ENCODE measurements at regions not wholly inside any gene's neighbourhood (a gene's known extent, or its start where the extent isn't known, plus 50 kb on each side); places are given as distances from the start of the nearest gene placed in this dataset.
A peak's percentile ranks its signal among the peaks of the same experiment; 100 is the strongest.

GRCh38 chr2:121036226-121036692 lies 248.7 kb downstream of the TFCP2L1 start:
- ATAC-seq (ENCODE audit: low read depth) (no peak), DNase-seq (ENCODE audit: low spot score) (no peak)
- no peaks in the 10 kb centered on the region for H3K9me3 ChIP-seq (ENCODE audit: severe bottlenecking)
- no peaks in the 10 kb centered on the region for H3K4me1 ChIP-seq (ENCODE audit: insufficient read depth, poor library complexity, severe bottlenecking)
- no peak overlapping the region for H3K27ac ChIP-seq (ENCODE audit: poor library complexity, severe bottlenecking)
- H3K4me3 ChIP-seq (ENCODE audit: severe bottlenecking) = no peak overlapping the region
- no peaks in the 10 kb centered on the region for H3K36me3 ChIP-seq (ENCODE audit: low read depth)
- no peaks in the 10 kb centered on the region for H3K27me3 ChIP-seq (ENCODE audit: insufficient read depth, poor library complexity, severe bottlenecking)
- TF ChIP-seq CTCF (IDR thresholded peaks at IDR 0.05; ENCODE audit: poor library complexity, severe bottlenecking) = no peak

GRCh38 chr2:121037480-121037879 lies 247.5 kb downstream of the TFCP2L1 start:
- H3K36me3 ChIP-seq (ENCODE audit: low read depth) = no peaks in the 10 kb centered on the region
- H3K9me3 ChIP-seq (ENCODE audit: severe bottlenecking) = no peaks in the 10 kb centered on the region
- ATAC-seq (ENCODE audit: low read depth) (no peak), DNase-seq (ENCODE audit: low spot score) (no peak)
- H3K27ac ChIP-seq (ENCODE audit: poor library complexity, severe bottlenecking) = no peak overlapping the region
- no peak for TF ChIP-seq CTCF (IDR thresholded peaks at IDR 0.05; ENCODE audit: poor library complexity, severe bottlenecking)
- H3K4me3 ChIP-seq (ENCODE audit: severe bottlenecking) = no peak overlapping the region
- H3K4me1 ChIP-seq (ENCODE audit: insufficient read depth, poor library complexity, severe bottlenecking) = no peaks in the 10 kb centered on the region
- H3K27me3 ChIP-seq (ENCODE audit: insufficient read depth, poor library complexity, severe bottlenecking) = no peaks in the 10 kb centered on the region

GRCh38 chr2:121038031-121038430 lies 247.0 kb downstream of the TFCP2L1 start:
- Histone ChIP-seq H3K27me3 (ENCODE audit: insufficient read depth, poor library complexity, severe bottlenecking) (no peaks in the 10 kb centered on the region), H3K27ac (ENCODE audit: poor library complexity, severe bottlenecking) (no peak overlapping the region), H3K4me3 (ENCODE audit: severe bottlenecking) (no peak overlapping the region), H3K4me1 (ENCODE audit: insufficient read depth, poor library complexity, severe bottlenecking) (no peaks in the 10 kb centered on the region), H3K9me3 (ENCODE audit: severe bottlenecking) (no peaks in the 10 kb centered on the region), H3K36me3 (ENCODE audit: low read depth) (no peaks in the 10 kb centered on the region)
- no peak for TF ChIP-seq CTCF (IDR thresholded peaks at IDR 0.05; ENCODE audit: poor library complexity, severe bottlenecking)
- no peak for ATAC-seq (ENCODE audit: low read depth)
- DNase-seq (ENCODE audit: low spot score) = no peak

- Histone ChIP-seq H3K27me3 (ENCODE audit: insufficient read depth, poor library complexity, severe bottlenecking) (no peaks in the 10 kb centered on the region), H3K4me3 (ENCODE audit: severe bottlenecking) (no peak overlapping the region), H3K36me3 (ENCODE audit: low read depth) (no peaks in the 10 kb centered on the region), H3K9me3 (ENCODE audit: severe bottlenecking) (no peaks in the 10 kb centered on the region), H3K27ac (ENCODE audit: poor library complexity, severe bottlenecking) (no peak overlapping the region), H3K4me1 (ENCODE audit: insufficient read depth, poor library complexity, severe bottlenecking) (no peaks in the 10 kb centered on the region)
- no peak for ATAC-seq (ENCODE audit: low read depth)
- no peak for TF ChIP-seq CTCF (IDR thresholded peaks at IDR 0.05; ENCODE audit: poor library complexity, severe bottlenecking)
- DNase-seq (ENCODE audit: low spot score) = no peak
Observed at GRCh38 chr2:121038431-121038830, 246.6 kb downstream of the TFCP2L1 start.

- no peaks in the 10 kb centered on the region for H3K4me1 ChIP-seq (ENCODE audit: insufficient read depth, poor library complexity, severe bottlenecking)
- no peaks in the 10 kb centered on the region for H3K9me3 ChIP-seq (ENCODE audit: severe bottlenecking)
- no peaks in the 10 kb centered on the region for H3K36me3 ChIP-seq (ENCODE audit: low read depth)
- TF ChIP-seq CTCF (IDR thresholded peaks at IDR 0.05; ENCODE audit: poor library complexity, severe bottlenecking) = no peak
- H3K27ac ChIP-seq (ENCODE audit: poor library complexity, severe bottlenecking) = no peak overlapping the region
- DNase-seq (ENCODE audit: low spot score) = no peak
- ATAC-seq (ENCODE audit: low read depth) = peak; percentile 98
- H3K4me3 ChIP-seq (ENCODE audit: severe bottlenecking) = no peak overlapping the region
- no peaks in the 10 kb centered on the region for H3K27me3 ChIP-seq (ENCODE audit: insufficient read depth, poor library complexity, severe bottlenecking)
Observed at GRCh38 chr2:121038891-121039616, 245.9 kb downstream of the TFCP2L1 start.

All from RWPE2 (cell line).